ENCODE measurements at regions not wholly inside any gene's neighbourhood (a gene's known extent, or its start where the extent isn't known, plus 50 kb on each side); places are given as distances from the start of the nearest gene placed in this dataset.

DNA sequence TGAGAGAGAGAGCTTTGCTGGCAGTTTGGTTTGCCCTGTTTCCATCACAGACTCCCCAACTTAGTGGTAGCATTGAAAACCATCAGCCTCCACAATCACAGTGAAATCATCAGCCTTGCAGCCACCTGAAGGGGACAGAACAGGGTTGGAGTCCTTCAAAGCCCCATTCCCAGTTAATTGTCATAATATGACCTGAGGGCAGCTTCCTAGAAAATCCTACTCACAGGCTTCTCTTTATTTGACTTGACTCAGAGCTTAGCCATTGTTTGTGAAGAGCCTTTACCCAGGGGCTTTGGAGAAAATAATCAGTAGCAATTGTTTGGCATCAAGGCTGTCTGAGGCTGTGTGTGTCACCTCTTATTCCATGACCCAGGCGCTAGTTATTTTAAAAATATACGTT lies 308.7 kb downstream of the CBLN2 start:
- H3K27ac ChIP-seq = no peak overlapping the region
- H3K9me3 ChIP-seq = no peaks in the 10 kb centered on the region
- no peaks in the 10 kb centered on the region for H3K36me3 ChIP-seq
- H3K4me1 ChIP-seq = no peaks in the 10 kb centered on the region
- H3K4me3 ChIP-seq = no peak overlapping the region
- WGBS, 2 donors = 48% methylated on average over 2 of the region's 2 CpGs
- no peak for TF ChIP-seq POLR2A (IDR thresholded peaks at IDR 0.05)
- TF ChIP-seq EP300 (IDR thresholded peaks at IDR 0.05) = no peak
- TF ChIP-seq, protein P1, sequence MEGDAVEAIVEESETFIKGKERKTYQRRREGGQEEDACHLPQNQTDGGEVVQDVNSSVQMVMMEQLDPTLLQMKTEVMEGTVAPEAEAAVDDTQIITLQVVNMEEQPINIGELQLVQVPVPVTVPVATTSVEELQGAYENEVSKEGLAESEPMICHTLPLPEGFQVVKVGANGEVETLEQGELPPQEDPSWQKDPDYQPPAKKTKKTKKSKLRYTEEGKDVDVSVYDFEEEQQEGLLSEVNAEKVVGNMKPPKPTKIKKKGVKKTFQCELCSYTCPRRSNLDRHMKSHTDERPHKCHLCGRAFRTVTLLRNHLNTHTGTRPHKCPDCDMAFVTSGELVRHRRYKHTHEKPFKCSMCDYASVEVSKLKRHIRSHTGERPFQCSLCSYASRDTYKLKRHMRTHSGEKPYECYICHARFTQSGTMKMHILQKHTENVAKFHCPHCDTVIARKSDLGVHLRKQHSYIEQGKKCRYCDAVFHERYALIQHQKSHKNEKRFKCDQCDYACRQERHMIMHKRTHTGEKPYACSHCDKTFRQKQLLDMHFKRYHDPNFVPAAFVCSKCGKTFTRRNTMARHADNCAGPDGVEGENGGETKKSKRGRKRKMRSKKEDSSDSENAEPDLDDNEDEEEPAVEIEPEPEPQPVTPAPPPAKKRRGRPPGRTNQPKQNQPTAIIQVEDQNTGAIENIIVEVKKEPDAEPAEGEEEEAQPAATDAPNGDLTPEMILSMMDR (IDR thresholded peaks at IDR 0.05) = no peak
- H3K27me3 ChIP-seq = no peaks in the 10 kb centered on the region
- no peak for DNase-seq (ENCODE audit: low spot score in 2 of 2)

DNA sequence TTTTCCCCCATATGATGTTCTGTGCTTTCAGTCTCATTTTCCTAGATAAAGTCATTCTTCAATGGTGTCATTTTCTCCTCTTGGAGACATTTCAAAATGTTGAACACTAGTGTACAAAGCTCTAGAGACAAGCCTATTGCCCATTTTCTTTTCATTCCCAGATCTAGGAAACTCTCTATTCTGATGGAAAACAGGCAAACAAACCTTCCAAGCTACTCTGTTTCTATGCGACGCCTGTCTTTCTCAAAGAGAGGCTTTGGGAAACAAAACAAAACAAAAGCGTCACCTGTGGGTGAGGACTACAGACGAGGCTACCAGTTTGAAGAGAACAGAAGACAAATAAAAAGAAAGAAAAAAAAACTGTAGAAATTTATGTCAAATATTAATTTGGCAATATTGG lies 311.0 kb downstream of the CBLN2 start:
- Histone ChIP-seq H3K27me3 (no peaks in the 10 kb centered on the region), H3K27ac (no peak overlapping the region), H3K9me3 (no peaks in the 10 kb centered on the region), H3K36me3 (no peaks in the 10 kb centered on the region), H3K4me3 (no peak overlapping the region), H3K4me1 (no peaks in the 10 kb centered on the region)
- DNase-seq (ENCODE audit: low spot score in 2 of 2) = no peak
- TF ChIP-seq, protein P1 (IDR thresholded peaks at IDR 0.05) = no peak
- no peak for TF ChIP-seq POLR2A (IDR thresholded peaks at IDR 0.05)
- TF ChIP-seq EP300 (IDR thresholded peaks at IDR 0.05) = no peak
- WGBS, 2 donors = 62 to 65% methylated on average over 4 of the region's 4 CpGs

DNA sequence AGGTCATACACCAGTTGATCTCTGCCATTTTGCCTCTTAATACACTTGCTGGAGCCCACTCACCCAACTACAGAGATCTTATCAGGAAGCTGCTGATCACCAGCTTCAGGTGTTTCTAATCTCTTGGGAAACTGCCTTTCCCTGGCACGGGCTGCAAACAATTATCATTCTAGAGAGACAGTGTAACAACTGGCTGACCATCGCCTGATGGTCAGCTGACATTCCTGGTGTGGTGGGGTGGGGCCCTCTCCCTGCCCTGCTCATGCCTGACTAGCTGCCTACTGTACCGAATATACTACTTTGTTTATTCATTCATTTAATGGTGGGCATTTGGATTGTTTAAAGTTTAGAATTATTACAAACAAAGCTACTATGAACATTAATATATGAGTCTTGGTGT lies 311.5 kb downstream of the CBLN2 start:
- no peak for DNase-seq (ENCODE audit: low spot score in 2 of 2)
- H3K27me3 ChIP-seq = no peaks in the 10 kb centered on the region
- no peaks in the 10 kb centered on the region for H3K36me3 ChIP-seq
- H3K27ac ChIP-seq = no peak overlapping the region
- no peaks in the 10 kb centered on the region for H3K4me1 ChIP-seq
- H3K4me3 ChIP-seq = no peak overlapping the region
- no peaks in the 10 kb centered on the region for H3K9me3 ChIP-seq
- 78 to 86% methylated on average over 3 of the region's 3 CpGs for WGBS, 2 donors
- no peak for TF ChIP-seq POLR2A (IDR thresholded peaks at IDR 0.05)
- no peak for TF ChIP-seq EP300 (IDR thresholded peaks at IDR 0.05)
- TF ChIP-seq, protein P1 (IDR thresholded peaks at IDR 0.05) = no peak

DNA sequence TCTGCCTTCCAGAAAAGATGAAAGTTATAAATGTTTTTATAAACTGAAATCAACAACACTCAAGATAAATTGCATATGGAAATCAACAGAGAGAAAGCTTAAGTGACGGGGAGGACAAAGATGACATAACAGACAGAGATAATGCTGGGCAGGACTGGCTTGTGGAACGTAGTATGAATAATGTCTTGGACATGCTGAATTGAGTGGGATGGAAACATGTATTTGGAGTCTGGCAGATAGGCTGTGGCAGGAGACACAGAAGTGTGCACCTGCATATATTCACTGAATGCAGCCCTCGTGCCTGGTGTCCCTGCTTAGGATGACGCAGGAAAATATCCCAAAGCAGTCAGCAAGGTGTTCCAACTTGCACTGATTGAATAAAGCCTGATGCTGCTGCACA lies 318.2 kb downstream of the CBLN2 start:
- no peak for DNase-seq (ENCODE audit: low spot score in 2 of 2)
- Histone ChIP-seq H3K36me3 (no peaks in the 10 kb centered on the region), H3K4me1 (no peaks in the 10 kb centered on the region), H3K27ac (no peak overlapping the region), H3K4me3 (no peak overlapping the region), H3K9me3 (no peaks in the 10 kb centered on the region), H3K27me3 (no peaks in the 10 kb centered on the region)
- TF ChIP-seq, protein P1 (IDR thresholded peaks at IDR 0.05) = no peak
- TF ChIP-seq EP300 (IDR thresholded peaks at IDR 0.05) = no peak
- TF ChIP-seq POLR2A (IDR thresholded peaks at IDR 0.05) = no peak
- WGBS, 2 donors = 69 to 82% methylated on average over 4 of the region's 4 CpGs

- WGBS, 2 donors = 32 to 43% methylated on average over 1 of the region's 1 CpG
- Histone ChIP-seq H3K9me3 (no peaks in the 10 kb centered on the region), H3K27ac (no peak overlapping the region), H3K4me1 (no peaks in the 10 kb centered on the region), H3K4me3 (no peak overlapping the region), H3K27me3 (no peaks in the 10 kb centered on the region), H3K36me3 (no peaks in the 10 kb centered on the region)
- TF ChIP-seq POLR2A (IDR thresholded peaks at IDR 0.05) = no peak
- TF ChIP-seq, protein P1 (IDR thresholded peaks at IDR 0.05) = no peak
- TF ChIP-seq EP300 (IDR thresholded peaks at IDR 0.05) = no peak
- no peak for DNase-seq (ENCODE audit: low spot score in 2 of 2)
Observed at GRCh38 chr18:72223733-72224132, 320.4 kb downstream of the CBLN2 start.

All from tibial nerve (tissue), 4 donors.